GM18502 (cell line): ENCODE measurements at regions not wholly inside any gene's neighbourhood (a gene's known extent, or its start where the extent isn't known, plus 50 kb on each side); places are given as distances from the start of the nearest gene placed in this dataset.
"Not testable (repeated sequence)": the region's sequence is repeated elsewhere in the genome, so short reads cannot be mapped to it uniquely, and the experiment has no call there.

Experiments used
- ATAC-seq: cut with Tn5 transposase; IDR thresholded peaks from one replicate; pipeline ENCODE4 v1.9.1; 2021; ENCODE audit warnings: mild to moderate bottlenecking; ENCODE audit not compliant: unreplicated experiment, poor library complexity

DNA sequence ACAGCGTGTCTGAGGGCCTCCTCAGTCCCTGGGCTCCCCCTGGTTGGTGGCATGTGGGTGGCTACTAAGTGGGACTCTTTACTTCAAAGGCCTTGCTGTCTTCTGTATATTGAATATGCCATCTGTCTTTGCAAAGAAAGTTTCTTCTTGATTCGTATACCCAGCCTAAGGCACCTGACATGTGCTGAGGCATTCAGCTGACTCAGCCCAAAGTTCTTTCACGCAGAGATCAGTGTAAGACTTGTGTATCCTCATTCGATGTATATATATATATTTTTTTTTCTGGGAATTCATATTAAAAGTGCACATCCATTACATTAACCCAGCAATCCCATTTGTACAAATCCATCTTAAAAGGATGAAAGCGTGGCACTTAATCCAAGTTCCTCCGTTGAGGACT, 115.1 kb upstream of the PMEPA1 start:
- ATAC-seq: no peak

DNA sequence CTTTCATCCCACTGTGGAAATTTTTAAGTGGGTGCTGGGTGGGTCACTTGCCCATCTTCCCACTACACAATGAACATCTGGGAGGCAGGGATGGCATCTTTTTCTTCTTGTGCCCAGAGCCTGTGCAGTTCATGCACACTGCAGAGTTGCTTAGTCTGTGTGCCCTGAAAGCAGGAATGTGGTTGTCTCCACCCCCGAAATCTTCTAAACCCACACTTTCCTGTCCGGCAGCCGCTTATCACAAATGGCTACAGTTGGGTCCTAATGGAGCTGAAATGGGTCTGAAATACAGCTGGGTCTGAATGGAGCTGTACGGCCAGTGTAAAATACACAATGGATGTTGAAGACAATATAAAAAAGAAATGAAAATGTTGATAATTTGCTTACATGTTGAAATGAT, 112.1 kb upstream of the PMEPA1 start:
- ATAC-seq: no peak

DNA sequence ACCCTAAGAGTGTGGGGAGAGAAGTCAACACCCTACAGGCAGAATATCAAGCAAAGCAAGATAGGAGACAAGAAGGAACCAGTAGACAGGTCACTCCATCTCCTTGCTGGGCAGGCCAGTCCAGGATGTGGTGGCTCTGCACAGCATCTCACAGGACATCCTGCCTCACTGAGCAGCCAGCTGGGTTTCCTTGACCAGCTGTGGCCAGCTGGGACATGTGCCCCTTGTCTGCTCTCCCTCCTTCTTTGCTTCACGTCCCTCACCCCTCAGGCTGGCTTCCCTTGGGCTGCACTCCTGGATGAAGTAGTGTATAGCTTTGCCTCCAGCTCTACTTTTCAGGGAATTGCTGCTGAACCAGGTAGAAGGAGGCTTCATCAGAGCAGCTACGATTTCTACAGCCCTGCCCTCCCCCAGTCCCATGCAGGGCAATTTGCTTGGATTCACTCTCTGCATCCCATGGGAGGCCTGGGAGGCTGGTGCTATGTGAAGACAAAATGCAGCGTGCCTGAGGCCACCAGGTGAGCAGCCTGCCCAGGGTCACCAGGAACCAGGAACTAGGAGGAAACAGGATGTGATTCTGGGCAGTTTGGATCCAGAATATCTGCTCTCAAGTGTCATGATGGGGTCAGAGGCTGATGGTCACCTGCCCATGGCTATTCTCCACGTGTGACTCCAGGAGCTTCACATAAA, 110.0 kb upstream of the PMEPA1 start:
- no peak for ATAC-seq

DNA sequence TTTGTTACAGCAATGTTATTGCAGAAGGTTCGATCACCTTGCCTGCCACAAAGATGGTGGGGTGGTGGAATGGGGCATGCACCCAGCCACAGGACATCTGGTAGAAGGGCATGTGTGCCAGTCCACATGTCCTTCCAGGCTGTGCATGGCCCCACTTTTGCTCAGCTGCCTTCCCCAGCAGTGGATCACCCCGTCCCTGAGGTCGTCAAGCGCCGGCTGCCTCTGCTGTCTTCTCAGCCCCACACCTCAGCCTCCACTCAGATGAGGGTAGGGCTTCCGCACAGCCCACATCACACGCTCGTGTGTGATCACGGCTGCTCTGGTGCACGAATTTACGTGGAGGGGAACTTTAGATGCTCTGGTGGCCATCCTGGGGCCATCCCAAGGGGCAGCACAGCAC, 109.5 kb upstream of the PMEPA1 start:
- ATAC-seq: no peak

DNA sequence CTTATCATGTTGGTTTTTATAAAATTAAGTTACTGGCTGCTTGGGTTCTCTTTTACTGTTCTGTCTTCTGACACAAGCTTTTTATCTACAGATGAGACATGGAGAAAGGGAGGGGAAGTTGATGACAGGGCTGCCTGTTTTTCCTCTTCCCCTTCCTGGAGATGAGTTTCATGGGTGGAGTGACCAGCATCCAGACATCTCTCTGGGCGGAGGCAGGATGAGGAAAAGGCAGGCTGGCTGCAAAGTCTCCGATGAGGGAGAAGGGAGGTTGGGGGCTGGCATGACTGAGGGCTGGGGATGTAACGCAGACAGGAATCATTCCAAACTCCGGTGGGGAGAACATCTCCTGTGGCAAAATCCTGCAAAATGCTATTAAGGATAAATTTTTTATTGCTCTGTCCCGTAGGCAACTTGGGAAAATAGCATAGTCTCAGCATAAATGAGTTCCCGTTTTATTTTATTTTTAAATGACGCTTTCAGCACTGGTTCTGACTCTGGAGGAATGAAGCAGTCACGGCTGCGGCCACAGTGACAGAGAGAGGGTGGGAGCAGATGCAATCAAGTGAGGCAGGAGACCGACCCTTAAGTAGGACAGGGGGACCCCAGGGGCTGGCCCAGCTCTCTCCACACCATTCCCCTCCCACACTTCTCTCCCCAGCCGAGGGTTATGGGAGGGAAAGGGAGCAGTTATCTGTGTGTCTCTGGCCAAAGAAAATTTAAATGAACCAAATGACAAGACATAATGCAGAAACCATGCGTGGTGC, 108.8 kb upstream of the PMEPA1 start:
- ATAC-seq: no peak

DNA sequence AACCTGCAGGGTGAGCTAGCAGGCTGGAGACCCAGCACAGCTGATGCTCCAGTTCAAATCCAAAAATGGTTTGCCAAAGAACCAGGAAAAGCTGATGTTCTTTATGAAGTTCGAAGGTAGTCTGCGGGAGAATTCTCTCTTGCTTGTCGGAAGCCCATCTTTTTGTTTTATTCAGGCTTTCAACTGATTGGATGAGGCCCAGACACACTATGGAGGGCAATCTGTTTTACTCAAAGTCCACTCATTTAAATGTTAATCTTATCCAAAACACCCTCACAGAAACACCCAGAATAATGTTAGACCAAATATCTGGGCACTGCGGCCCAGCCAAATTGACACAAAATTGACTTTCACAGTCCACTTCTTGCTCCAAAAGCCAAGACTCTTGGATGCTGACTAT, 105.6 kb upstream of the PMEPA1 start:
- ATAC-seq: no peak

DNA sequence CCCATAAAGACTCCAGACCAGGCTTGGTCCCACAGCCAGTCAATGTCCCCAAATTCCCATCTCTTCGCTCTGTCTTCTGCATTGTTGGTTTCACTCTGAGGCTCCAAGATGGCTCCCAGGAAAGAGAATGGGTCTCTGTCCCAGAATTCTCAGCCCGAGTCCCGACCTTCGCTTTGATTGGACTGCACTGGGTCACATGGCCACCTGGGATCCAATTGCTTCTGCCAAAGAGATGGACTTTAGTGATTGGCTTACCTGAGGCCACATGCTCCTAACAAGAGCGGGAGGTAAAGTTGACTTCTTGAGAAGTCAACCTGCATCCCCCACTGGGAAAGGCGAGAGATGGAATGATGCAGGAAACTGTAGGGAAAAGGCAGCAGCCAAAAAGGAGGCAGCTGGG, 104.7 kb upstream of the PMEPA1 start:
- ATAC-seq: no peak

DNA sequence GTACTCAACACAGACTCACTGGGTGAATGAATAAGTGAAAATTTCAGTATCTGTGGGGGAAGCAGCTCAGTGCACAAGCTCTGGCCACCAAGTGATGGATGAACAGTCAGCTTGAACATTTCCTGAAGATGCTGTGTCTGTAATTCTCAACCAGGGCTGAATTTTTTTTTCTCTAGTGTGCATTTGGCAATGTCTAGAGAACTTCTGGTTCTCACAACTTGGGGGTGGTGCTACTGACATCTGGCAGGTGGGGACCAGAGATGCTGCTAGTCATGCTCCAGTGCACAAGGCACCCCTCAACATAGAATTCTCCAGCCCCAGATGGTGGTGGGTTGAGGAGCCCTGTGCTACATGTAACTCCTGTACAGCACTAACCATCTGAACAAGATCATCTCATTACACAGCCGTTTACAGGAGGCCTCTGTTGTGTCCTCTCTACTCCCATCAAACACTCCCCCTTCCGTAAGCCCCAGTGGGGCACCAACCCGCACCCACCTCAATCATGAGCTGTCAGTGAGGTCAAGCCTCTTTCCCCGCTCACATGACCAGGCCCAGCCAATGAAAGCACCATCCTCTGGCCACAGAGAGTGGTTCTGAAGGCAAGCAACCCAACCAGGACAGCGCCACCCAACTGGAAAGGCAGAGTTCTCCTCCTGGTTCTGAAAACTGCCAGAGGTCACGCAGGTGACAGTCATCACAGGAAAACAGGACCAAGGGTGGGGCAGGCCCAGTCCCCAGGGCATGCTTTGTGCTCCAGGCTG, 103.9 kb upstream of the PMEPA1 start:
- ATAC-seq: no peak

DNA sequence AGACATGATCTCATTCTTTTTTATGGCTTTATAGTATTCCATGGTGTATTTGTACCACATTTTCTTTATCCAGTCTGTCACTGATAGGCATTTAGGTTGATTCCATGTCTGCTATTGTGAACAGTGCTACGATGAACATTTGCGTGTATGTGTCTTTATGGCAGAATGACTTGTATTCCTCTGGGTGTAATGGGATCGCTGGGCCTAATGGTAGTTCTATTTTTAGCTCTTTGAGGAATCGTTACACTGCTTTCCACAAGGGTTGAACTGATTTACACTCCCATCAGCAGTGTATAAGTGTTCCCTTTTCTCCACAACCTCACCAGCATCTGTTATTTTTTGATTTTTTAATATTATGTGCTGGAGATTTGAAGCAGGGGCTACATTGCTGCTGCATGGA, 102.8 kb upstream of the PMEPA1 start:
- ATAC-seq: not testable (repeated sequence)

DNA sequence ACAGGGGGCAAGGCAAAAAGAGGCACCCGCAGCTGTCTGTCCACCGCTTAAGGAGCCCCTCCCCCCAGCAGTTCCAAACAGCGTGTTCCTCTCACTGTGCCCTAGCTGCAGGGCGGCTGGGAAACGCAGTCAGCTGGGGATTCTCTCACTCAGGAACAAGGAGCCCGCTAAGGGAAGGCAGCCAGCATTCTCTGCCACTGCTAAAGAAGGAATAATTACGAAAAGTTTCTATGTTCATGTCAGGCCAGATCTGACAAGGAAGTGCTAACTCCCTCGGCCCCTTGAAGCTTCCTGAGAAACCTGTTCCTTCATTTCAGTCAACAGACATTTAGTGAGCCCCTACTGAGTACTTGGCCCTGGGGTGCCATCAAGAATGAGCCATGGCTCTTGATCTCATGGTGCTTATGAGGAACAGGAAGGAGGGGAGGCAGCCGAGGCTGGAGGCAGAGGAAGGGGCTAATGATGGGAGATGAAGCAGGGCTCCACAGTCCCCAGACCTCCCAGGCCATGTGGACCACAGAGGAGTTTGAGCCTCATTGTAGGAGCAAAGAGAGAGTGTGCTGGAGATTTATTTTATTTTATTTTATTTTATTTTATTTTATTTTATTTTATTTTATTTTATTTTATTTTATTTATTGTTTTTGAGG, 101.7 kb upstream of the PMEPA1 start:
- ATAC-seq: no peak

DNA sequence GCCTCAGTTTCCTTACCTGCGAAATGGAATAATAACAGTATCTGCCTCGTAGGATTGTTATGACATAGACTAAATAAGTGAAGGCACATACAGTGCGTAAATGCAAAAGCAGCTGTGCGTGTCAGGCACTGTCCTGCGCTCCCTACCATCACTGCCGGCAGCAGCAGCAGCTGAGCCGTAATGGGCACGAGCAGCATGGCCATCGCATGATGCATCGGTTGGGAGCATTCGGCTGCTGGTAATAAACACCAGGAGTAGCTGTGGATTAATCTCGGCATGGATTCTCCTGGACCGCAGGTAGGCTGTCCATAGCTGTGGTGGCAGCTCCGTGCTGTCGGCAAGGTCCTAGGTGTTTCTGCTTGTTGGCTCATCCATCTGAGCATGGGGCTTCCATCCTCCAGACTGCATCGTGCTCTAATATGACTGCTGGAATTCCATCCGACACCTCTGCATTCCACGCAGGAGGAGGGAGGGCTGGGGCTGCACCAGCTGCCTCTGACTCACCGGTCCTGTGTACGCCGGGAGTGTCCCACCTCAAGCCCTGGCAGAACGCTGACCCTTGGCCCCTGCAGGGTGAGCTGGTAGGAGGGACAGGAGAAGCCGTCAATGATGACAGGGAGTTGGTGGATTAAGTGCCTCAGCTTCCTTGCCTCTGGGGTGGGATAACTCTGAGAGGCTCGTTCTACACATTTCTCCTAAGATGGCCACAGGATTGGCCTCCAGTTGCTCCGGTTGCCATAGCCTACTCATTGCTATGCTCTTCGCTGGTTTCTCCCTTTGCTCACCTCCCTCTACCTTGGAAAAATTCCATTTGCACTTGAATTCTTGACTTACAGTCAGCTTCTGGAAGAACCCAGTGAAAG, 100.9 kb upstream of the PMEPA1 start:
- no peak for ATAC-seq

DNA sequence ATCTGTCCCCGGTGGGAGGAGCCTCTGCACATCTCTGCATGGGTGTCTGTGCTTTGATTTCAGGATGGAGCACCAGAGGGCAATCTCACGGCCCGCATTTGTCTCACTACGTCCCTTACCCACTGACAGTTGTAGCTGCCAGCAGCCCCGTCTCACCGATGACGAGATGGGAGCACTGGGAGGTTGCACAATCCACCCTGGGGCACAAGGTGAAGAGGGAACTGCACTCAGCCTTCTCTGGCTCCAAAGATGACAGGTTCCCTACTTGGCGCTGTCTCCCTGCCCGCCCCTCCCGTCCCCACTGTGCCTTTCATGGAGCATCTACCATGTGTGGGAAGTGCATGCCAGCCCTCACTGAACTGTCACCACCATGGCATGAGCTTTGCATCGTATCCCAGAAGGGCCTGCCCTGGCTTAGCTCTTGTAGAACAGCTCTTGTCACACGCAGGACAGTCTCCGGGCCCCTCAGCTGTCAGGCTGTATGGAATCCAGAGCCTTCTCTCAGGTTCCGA, 99.9 kb upstream of the PMEPA1 start:
- no peak for ATAC-seq

DNA sequence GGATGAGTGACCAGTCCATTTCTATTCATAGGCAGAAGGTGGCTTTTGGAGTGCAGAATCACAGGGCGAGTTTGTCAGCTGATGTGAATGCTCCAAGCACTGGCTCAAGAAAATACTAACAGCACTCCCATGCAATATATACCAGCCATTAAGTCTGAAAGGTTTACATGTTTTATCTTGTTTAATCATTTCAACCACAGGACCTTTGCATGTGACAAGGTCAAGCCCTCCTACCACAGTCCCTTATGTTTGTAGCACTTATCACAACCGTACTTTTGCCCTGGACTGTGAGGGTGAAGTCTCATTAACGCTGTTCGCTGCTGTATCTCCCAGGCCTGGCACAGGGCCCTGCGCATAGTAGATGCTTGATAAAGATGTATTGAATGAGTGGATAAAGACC, 99.3 kb upstream of the PMEPA1 start:
- no peak for ATAC-seq

DNA sequence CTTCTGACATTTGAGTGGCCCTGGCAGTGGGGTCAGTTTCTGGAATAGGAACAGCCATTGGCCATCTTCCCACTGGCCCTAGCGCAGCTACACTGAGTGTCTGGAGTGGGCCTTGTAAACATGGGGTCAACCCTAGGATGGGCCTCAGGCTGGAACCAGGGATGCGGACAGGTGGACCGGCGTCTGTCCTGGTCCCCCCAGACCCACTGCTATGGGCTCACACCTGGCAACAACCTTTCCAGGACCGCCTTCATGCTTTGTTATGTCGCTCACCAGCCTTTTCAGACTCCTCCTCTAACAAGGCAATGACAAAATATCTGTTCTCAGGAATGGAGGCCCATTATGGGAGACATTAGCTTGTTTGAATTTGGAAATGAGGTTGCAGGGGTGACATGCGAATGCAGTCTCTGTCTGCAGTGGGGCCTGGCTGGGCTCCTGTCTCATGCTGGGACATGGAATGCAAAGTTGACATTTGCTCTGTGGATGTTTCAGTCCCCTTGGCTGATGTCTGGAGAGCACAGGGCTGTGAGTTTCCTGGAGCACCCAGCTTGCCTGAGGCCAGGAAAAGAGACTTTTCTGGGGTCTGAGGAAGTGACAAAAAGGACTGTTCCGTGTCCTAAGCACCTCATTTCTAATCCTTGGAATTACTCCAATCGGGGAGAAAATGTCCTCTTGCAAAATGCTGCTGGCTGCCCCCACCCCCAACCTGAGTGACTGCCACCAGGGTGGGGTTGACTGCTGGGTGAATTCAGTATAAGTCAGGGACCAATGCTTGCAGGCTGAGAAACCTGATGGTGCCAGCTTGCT, 98.7 kb upstream of the PMEPA1 start:
- ATAC-seq: no peak

DNA sequence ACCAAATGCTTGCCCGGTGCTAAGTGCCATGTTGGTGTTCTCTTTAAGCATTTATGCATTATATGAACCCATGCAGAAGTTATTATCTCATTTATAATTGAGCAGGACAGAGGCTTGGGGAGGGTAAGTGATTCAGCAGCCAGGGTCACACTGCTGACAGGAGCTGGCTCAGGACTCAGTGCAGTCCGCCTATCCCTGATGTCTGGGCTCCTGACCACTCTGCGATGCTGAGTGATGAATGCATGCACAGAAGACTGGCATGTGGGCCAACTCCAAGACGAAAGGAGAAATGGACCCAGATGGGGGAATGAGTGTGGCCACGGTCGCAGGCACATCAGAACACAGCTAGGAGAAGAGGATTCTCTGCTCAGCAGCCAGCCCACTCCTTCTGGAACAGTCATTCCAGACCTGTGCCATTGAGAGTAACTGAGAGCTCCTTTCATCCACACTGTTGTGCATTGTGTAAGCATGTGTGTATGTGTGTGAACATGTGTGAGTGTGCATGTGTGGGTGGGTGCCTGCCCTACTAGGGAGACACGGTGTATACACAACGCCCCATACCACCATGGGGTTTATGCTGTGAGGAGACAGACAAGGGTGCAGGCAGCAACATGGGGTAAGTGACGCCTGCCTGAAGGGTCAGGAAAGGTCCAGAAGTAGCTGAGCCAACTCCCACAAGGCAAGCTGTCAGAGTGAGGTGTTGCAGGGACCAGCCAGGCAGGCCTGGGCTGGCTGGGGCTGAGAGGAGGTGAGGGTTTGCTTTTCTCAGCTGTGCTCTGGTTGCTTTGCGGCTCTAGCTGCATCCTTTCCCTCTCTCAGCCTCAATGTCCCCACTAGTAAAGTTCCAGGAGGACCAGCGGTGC, 97.8 kb upstream of the PMEPA1 start:
- no peak for ATAC-seq

DNA sequence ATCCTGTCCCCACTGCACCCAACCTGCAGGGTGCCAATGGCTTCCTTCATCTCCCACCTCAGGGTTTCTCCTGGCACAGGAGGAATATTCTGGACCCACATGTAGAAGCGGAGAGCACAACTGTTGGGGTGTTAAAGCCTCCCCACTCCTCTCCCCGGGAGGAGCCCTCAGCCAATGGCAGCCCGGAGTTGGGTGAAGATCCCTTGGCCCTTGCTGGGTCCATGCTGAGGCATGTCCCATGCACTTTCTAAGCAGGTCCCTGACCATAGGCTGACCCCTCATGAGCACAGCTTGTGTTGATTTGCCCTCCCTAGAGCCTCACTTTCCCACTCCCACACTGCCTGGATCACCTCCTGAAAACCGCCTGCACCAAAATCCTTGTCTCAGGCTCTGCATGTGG, 97.2 kb upstream of the PMEPA1 start:
- no peak for ATAC-seq

DNA sequence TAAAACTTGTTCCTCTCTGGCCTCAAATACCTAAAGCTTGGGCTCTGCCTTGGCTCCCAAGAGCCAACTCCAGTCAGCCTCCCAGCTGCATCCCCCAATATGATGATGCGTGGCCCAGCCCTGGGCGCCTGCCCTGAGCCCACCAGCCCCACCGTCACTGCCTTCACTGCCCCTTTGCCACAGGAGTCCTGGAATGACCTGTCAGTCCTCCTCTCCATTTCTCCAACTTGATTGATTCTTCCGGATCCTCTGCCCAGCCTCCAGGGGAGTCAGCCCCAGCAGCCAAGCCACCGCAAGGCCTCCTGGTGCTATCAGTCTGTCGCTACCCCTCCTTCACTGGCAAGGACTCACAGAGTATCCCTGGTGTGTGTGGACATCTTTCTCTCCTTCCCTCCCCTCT, 96.7 kb upstream of the PMEPA1 start:
- ATAC-seq: no peak

DNA sequence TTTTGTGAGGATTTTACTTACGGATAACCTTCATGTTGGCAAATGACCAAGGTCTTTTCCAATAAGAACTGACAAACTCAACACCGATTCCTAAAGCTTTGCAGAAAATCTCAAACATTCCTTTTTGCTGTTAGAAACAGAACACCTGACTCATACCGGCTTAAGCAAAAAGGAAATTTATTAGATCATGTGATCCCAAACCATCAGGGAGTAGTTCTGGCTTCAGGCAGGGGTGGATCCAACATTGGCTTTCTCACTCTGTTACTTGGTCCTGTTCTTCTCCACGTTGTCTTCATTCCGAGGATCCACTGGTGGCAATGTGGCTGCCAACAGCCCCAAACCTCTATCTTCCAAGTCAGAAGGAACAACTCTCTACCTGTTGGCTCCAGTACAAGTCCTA, 95.9 kb upstream of the PMEPA1 start:
- ATAC-seq: no peak
